ACC112 (cell line): ENCODE measurements at regions not wholly inside any gene's neighbourhood (a gene's known extent, or its start where the extent isn't known, plus 50 kb on each side); places are given as distances from the start of the nearest gene placed in this dataset.
A peak's percentile ranks its signal among the peaks of the same experiment; 100 is the strongest.
"Not testable (repeated sequence)": the region's sequence is repeated elsewhere in the genome, so short reads cannot be mapped to it uniquely, and the experiment has no call there.

Experiments used
- H2AFZ ChIP-seq: fragments of 200-600 bp; sonication (generic); one replicate; pipeline ENCODE4 v1.6.0; 2017; ENCODE audit warnings: antibody characterized with exemption, low read length; ENCODE audit not compliant: unreplicated experiment
- H3K27ac ChIP-seq: fragments of 200-600 bp; sonication (generic); 2 replicates; pipeline ENCODE4 v1.5.1; 2014; ENCODE audit warnings: low read depth, mild to moderate bottlenecking, antibody characterized with exemption, low read length, moderate library complexity
- H3K27me3 ChIP-seq: fragments of 200-600 bp; sonication (generic); 2 replicates; pipeline ENCODE4 v1.6.1; 2014; ENCODE audit warnings: mild to moderate bottlenecking, antibody characterized with exemption, low read length, moderate library complexity, mixed read lengths; ENCODE audit not compliant: insufficient read depth
- H3K36me3 ChIP-seq: fragments of 200-600 bp; sonication (generic); 2 replicates; pipeline ENCODE4 v1.6.1; 2016; ENCODE audit warnings: mild to moderate bottlenecking, antibody characterized with exemption, low read length, moderate library complexity, mixed read lengths; ENCODE audit not compliant: insufficient read depth
- H3K4me1 ChIP-seq: fragments of 200-600 bp; sonication (generic); one replicate; pipeline ENCODE4 v1.6.1; 2016; ENCODE audit warnings: low read length, mixed read lengths; ENCODE audit not compliant: insufficient read depth, unreplicated experiment, control insufficient read depth
- H3K4me3 ChIP-seq: fragments of 200-600 bp; sonication (generic); 2 replicates; pipeline ENCODE4 v1.5.1; 2014; ENCODE audit warnings: mild to moderate bottlenecking, low read depth, low read length
- H3K79me2 ChIP-seq: fragments of 200-600 bp; sonication (generic); one replicate; pipeline ENCODE4 v1.6.0; 2016; ENCODE audit warnings: low read length; ENCODE audit not compliant: control insufficient read depth, unreplicated experiment, insufficient read depth

- no peaks in the 10 kb centered on the region for H3K27me3 ChIP-seq
- H3K36me3 ChIP-seq = peaks cover 3% of the 10 kb centered on the region; the same call in 1 of the 2 replicates
- H2AFZ ChIP-seq = no peak overlapping the region
- H3K4me1 ChIP-seq = peaks cover 58% of the 10 kb centered on the region
- no peak overlapping the region for H3K4me3 ChIP-seq
- H3K79me2 ChIP-seq = no peaks in the 10 kb centered on the region
- peak overlapping the region; percentile 95 for H3K27ac ChIP-seq
Measured at GRCh38 chr3:107224026-107224596, 153.1 kb upstream of the CCDC54 start.

GRCh38 chr3:107227091-107227490, 150.1 kb upstream of the CCDC54 start:
- no peak overlapping the region for H3K4me3 ChIP-seq
- H2AFZ ChIP-seq = no peak overlapping the region
- peak overlapping the region; percentile 44; the same call in 1 of the 2 replicates for H3K27ac ChIP-seq
- peaks cover 46% of the 10 kb centered on the region for H3K4me1 ChIP-seq
- H3K27me3 ChIP-seq = no peaks in the 10 kb centered on the region
- H3K36me3 ChIP-seq = peaks cover 3% of the 10 kb centered on the region; the same call in 1 of the 2 replicates
- no peaks in the 10 kb centered on the region for H3K79me2 ChIP-seq

GRCh38 chr3:107233877-107234276, 143.4 kb upstream of the CCDC54 start:
- H2AFZ ChIP-seq, H3K4me3 ChIP-seq, H3K27me3 ChIP-seq, H3K36me3 ChIP-seq, H3K27ac ChIP-seq, H3K79me2 ChIP-seq: not testable (repeated sequence)
- peaks cover 27% of the 10 kb centered on the region for H3K4me1 ChIP-seq

- H3K4me3 ChIP-seq = peak overlapping the region; percentile 82
- no peaks in the 10 kb centered on the region for H3K36me3 ChIP-seq
- no peaks in the 10 kb centered on the region for H3K27me3 ChIP-seq
- H3K27ac ChIP-seq = peak overlapping the region; percentile 57
- peak overlapping the region; percentile 99 for H2AFZ ChIP-seq
- peaks cover 36% of the 10 kb centered on the region for H3K4me1 ChIP-seq
- peaks cover 14% of the 10 kb centered on the region for H3K79me2 ChIP-seq
Measured at GRCh38 chr3:107235193-107235927, 141.9 kb upstream of the CCDC54 start.

DNA sequence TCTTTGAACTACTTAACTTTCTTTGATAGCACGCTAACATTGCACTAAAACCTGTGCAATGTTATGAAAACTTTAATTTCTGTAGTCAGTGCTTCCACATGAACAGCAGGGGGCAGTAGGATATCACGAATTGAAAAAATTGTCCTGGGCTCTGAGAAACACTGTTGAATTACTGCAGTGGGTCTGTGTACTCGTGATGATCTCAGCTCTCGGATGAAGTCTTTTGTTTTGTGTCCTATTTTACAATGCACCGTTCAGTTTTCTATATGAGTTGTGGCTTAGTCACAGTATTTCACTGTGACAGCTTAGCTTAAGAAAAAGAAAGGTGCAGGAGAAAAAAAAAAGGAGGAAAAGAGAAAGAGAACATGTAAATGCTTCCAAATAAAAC, 141.3 kb upstream of the CCDC54 start:
- Histone ChIP-seq H3K27me3 (no peaks in the 10 kb centered on the region), H3K36me3 (no peaks in the 10 kb centered on the region), H2AFZ (peak overlapping the region; percentile 99), H3K79me2 (peaks cover 18% of the 10 kb centered on the region), H3K4me1 (peaks cover 36% of the 10 kb centered on the region), H3K27ac (peak overlapping the region; percentile 57), H3K4me3 (peak overlapping the region; percentile 82)

GRCh38 chr3:107236655-107237337, 140.4 kb upstream of the CCDC54 start:
- Histone ChIP-seq H2AFZ (peak overlapping the region; percentile 19), H3K79me2 (peaks cover 26% of the 10 kb centered on the region), H3K36me3 (no peaks in the 10 kb centered on the region), H3K4me1 (peaks cover 32% of the 10 kb centered on the region), H3K27me3 (no peaks in the 10 kb centered on the region), H3K27ac (peak overlapping the region; percentile 57), H3K4me3 (peak overlapping the region; percentile 82; the same call in 1 of the 2 replicates)

DNA sequence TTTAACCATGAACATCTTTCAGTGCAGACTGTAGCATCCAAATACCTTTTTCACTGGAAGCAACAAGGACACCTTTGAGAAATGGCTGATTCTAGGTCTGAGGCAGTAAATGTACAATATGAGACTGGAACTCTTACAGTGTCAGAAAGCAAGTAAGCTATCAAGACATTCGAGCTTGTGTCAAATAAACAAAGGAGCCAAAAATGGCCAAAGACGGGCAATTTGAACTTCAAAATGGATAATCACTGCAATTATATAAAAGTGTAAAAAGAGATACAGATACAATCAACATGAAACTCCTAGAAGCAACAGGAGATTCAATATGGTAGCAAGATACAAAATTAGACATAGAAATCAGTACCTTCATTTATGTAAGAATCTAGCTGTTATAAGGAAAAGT, 138.5 kb upstream of the CCDC54 start:
- Histone ChIP-seq H3K79me2 (peaks cover 42% of the 10 kb centered on the region), H3K27ac (no peak overlapping the region), H3K36me3 (no peaks in the 10 kb centered on the region), H3K27me3 (no peaks in the 10 kb centered on the region), H3K4me3 (peak overlapping the region; percentile 97; the same call in 1 of the 2 replicates), H3K4me1 (peaks cover 40% of the 10 kb centered on the region), H2AFZ (peak overlapping the region; percentile 30)

GRCh38 chr3:107239703-107240102, 137.5 kb upstream of the CCDC54 start:
- Histone ChIP-seq H3K4me1 (peaks cover 40% of the 10 kb centered on the region), H3K27me3 (no peaks in the 10 kb centered on the region), H3K4me3 (peak overlapping the region; percentile 97), H3K36me3 (no peaks in the 10 kb centered on the region), H3K79me2 (peaks cover 49% of the 10 kb centered on the region), H2AFZ (peak overlapping the region; percentile 28), H3K27ac (no peak overlapping the region)

DNA sequence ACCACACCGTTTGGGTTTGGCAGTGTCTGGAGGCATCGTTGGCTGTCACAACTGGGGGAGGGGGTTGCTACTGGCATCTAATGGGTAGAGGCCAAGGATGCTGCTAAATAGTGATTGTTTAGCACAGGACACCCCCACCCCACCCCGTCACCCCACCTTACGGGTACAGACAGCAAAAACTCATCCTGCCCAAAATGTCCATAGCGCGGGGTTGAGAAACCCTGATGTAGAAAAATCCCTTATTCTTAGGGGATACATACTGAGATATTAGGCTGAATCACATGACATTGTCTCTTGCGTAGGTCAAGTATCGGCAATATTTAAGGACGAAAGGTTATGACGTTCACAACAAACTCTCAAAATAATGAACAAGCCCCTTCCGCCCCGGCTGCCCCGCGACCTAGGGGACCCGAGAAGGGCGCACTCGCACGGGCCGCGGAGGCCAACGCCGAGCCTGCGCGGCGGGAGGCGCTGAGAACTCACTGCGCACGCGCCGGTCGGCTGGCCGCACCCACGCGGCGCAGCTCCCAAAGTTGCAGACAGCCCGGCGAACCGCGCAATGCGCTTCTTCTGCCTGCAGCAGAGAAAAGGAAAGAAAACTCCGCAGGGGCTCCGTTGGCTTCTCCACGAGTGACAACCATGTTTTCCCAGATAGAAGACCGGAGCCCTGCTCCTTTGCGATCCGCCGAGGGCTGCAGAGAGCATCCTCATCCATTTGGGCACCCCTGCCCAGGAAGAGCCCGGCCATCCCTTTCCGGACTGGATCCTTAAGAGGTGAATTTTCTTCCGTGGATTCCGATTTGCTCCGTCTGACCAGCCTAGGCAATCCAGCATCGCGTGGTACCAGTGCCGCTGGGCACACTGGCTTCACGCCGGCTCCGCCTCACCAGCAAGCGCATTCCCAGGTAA, 136.8 kb upstream of the CCDC54 start:
- peak overlapping the region; percentile 95 for H2AFZ ChIP-seq
- no peaks in the 10 kb centered on the region for H3K27me3 ChIP-seq
- H3K79me2 ChIP-seq = peaks cover 49% of the 10 kb centered on the region
- peaks cover 40% of the 10 kb centered on the region for H3K4me1 ChIP-seq
- peak overlapping the region; percentile 97 for H3K4me3 ChIP-seq
- no peaks in the 10 kb centered on the region for H3K36me3 ChIP-seq
- peak overlapping the region; percentile 40; the same call in 1 of the 2 replicates for H3K27ac ChIP-seq

DNA sequence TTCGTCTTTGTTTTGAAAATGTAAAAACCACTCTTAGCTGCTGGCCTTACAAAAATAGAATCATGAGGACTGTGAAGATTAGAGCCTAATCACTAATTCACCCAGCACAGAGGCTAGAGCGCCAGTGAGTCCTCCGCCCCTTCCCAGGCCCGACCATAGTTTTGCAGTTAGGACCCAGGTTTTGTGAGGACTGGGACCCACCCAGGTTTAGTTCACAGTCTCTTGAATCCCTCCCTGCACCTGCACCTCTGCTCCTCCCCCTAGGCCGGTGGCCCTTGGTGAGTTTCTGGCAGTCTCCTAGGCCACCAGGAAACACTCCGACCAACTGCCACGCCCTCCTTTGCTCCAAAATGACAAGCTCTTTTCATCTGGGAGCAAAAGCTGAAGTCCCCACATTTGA, 136.0 kb upstream of the CCDC54 start:
- Histone ChIP-seq H3K36me3 (peaks cover 4% of the 10 kb centered on the region; the same call in 1 of the 2 replicates), H3K4me1 (peaks cover 40% of the 10 kb centered on the region), H3K27me3 (no peaks in the 10 kb centered on the region), H3K79me2 (peaks cover 49% of the 10 kb centered on the region), H2AFZ (peak overlapping the region; percentile 95), H3K27ac (no peak overlapping the region; the same call in 1 of the 2 replicates), H3K4me3 (peak overlapping the region; percentile 97)
